ENCODE measurements at regions not wholly inside any gene's neighbourhood (a gene's known extent, or its start where the extent isn't known, plus 50 kb on each side); places are given as distances from the start of the nearest gene placed in this dataset.

DNA sequence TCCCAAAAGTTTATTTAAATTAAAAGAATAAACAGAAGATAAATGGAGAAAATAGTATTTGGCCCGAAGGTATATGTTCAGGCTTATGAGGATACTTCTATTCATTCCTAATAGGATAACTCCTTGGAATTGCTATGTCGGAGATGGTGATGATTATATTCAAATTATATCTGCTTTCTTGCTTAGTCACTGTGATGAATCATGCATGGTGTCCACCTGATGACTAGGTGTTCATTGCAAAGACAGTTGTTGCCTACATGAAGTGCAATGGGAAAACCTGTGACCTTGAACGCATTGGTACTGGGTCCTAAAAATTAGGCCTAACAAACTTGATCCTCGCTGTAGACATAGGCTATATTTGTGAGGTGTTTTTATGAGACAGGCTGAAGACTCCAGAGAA, 617.3 kb upstream of the ZEB2 start:
- no peak for TF ChIP-seq POLR2AphosphoS5 (IDR thresholded peaks at IDR 0.05; ENCODE audit: low read depth, low read length)
- TF ChIP-seq, protein P1, sequence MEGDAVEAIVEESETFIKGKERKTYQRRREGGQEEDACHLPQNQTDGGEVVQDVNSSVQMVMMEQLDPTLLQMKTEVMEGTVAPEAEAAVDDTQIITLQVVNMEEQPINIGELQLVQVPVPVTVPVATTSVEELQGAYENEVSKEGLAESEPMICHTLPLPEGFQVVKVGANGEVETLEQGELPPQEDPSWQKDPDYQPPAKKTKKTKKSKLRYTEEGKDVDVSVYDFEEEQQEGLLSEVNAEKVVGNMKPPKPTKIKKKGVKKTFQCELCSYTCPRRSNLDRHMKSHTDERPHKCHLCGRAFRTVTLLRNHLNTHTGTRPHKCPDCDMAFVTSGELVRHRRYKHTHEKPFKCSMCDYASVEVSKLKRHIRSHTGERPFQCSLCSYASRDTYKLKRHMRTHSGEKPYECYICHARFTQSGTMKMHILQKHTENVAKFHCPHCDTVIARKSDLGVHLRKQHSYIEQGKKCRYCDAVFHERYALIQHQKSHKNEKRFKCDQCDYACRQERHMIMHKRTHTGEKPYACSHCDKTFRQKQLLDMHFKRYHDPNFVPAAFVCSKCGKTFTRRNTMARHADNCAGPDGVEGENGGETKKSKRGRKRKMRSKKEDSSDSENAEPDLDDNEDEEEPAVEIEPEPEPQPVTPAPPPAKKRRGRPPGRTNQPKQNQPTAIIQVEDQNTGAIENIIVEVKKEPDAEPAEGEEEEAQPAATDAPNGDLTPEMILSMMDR (IDR thresholded peaks at IDR 0.05), result no peak
- no peak for TF ChIP-seq TCF7L2 (IDR thresholded peaks at IDR 0.05; ENCODE audit: low read depth, low read length)
